Natural killer cell (primary cell): ENCODE measurements at regions not wholly inside any gene's neighbourhood (a gene's known extent, or its start where the extent isn't known, plus 50 kb on each side); places are given as distances from the start of the nearest gene placed in this dataset.
"Not testable (repeated sequence)": the region's sequence is repeated elsewhere in the genome, so short reads cannot be mapped to it uniquely, and the experiment has no call there.

Source experiments
- ATAC-seq, 3 donors: fragments of 150-1000 bp in 2 of 3; fragments of 200-7000 bp in 1 of 3; cut with Tn5 transposase; 1 replicate in 1 of 3; 2 replicates in 2 of 3; pipeline ENCODE4 v1.10.0; 2021; ENCODE audit warnings: mild to moderate bottlenecking in 2 of 3, moderate library complexity in 2 of 3
- DNase-seq, 2 donors: peaks; one replicate each; pipeline versions ENCODE4 v3.0.0 to v3.0.0-alpha.2; 2013 to 2021; ENCODE audit warnings: mixed read lengths in 1 of 2
- H3K27ac ChIP-seq: one replicate; pipeline ENCODE4 v1.5.1; 2013; ENCODE audit warnings: mild to moderate bottlenecking, low read length
- H3K27me3 ChIP-seq: one replicate; pipeline ENCODE4 v1.6.1; 2013; ENCODE audit warnings: low read length; ENCODE audit not compliant: control insufficient read depth, insufficient read depth
- H3K36me3 ChIP-seq: one replicate; pipeline ENCODE4 v1.6.1; 2013; ENCODE audit warnings: low read length; ENCODE audit not compliant: control insufficient read depth, insufficient read depth
- H3K4me1 ChIP-seq: one replicate; pipeline ENCODE4 v1.6.1; 2013; ENCODE audit warnings: low read length; ENCODE audit not compliant: control insufficient read depth, insufficient read depth
- H3K4me3 ChIP-seq: one replicate; pipeline ENCODE4 v1.5.1; 2013; ENCODE audit warnings: low read length
- H3K9me3 ChIP-seq: one replicate; pipeline ENCODE4 v1.6.1; 2013; ENCODE audit warnings: low read length; ENCODE audit not compliant: control insufficient read depth, insufficient read depth
- H3K27ac Mint-ChIP-seq, 2 donors: one replicate each; pipeline ENCODE4 v1.8.0; 2022; ENCODE audit warnings: mild to moderate bottlenecking in 2 of 2, mixed read lengths in 2 of 2, moderate library complexity in 1 of 2
- H3K27me3 Mint-ChIP-seq, 2 donors: one replicate each; pipeline ENCODE4 v1.8.0; 2022; ENCODE audit warnings: low read depth in 2 of 2, mixed read lengths in 2 of 2
- H3K36me3 Mint-ChIP-seq: one replicate; pipeline ENCODE4 v1.8.0; 2022; ENCODE audit warnings: mixed read lengths
- H3K4me1 Mint-ChIP-seq, 2 donors: one replicate each; pipeline ENCODE4 v1.8.0; 2022; ENCODE audit warnings: mixed read lengths in 2 of 2
- H3K4me3 Mint-ChIP-seq: one replicate; pipeline ENCODE4 v1.8.0; 2022; ENCODE audit warnings: mild to moderate bottlenecking, moderate library complexity, mixed read lengths
- H3K9me3 Mint-ChIP-seq, 2 donors: one replicate each; pipeline ENCODE4 v1.8.0; 2022; ENCODE audit warnings: mixed read lengths in 2 of 2
- WGBS: methylation state at CpG from one replicate; pipeline ENCODE4 v1.1.7; 2013; ENCODE audit warnings: missing lambda C conversion rate; ENCODE audit not compliant: insufficient coverage; 5-methylcytosine and 5-hydroxymethylcytosine counted together
- intact Hi-C: fragments of 100-400 bp; cut with micrococcal nuclease; formaldehyde crosslinking; loops from one replicate; pipeline ENCODE4 v1.14.2; 2022
- TF ChIP-seq, protein P1 (sequence below): fragments of 200-600 bp; IDR thresholded peaks from one replicate; pipeline ENCODE4 v1.8.0; 2022; ENCODE audit warnings: antibody characterized with exemption

DNA sequence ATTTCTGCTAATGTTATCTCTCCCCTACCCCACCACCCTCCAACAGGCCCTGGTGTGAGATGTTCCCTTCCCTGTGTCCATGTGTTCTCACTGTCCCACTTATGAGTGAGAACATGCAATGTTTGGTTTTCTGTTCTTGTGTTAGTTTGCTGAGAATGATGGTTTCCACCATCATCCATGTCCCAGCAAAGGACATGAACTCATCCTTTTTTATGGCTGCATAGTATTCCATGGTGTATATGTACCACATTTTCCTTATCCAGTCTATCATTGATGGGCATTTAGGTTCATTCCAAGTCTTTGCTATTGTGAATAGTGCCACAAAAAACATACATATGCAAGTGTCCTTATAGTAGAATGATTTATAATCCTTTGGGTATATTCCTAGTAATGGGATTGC lies 104.5 kb downstream of the ZNF33B start:
- H3K9me3 ChIP-seq = peaks cover 21% of the 10 kb centered on the region
- H3K4me3 Mint-ChIP-seq = not testable (repeated sequence)

DNA sequence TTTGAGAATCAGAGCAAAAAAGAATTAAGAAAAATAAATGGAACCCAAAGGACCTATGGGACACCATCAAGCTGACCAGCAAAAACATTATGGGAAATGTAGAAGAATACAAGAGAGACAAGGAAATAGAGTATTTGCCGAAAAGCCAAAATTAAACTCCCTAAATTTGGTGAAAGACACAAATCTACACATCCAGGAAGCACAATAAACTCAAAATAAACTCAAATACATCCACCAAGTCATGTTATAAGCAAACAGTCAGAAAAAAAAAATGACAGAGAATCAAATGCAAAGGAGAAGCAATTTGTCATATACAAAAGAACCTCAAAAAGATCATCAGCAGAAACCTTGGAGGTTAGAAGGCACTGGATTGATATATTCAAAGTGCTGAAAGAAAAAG lies 105.4 kb downstream of the ZNF33B start:
- Mint-ChIP-seq H3K36me3 (peaks cover 62% of the 10 kb centered on the region), H3K4me3 (no peak overlapping the region)

More for the DNA sequence above, 104.5 kb downstream of the ZNF33B start:
- intact Hi-C loops, H3K4me1 Mint-ChIP-seq, H3K27me3 ChIP-seq, H3K27ac Mint-ChIP-seq, H3K4me3 ChIP-seq, H3K4me1 ChIP-seq, H3K27ac ChIP-seq, ATAC-seq, DNase-seq, H3K27me3 Mint-ChIP-seq, H3K36me3 ChIP-seq: not testable (repeated sequence)
- H3K9me3 Mint-ChIP-seq = peaks cover 26 to 45% of the 10 kb centered on the region in 2 donors
- peaks cover 70% of the 10 kb centered on the region for H3K36me3 Mint-ChIP-seq

DNA sequence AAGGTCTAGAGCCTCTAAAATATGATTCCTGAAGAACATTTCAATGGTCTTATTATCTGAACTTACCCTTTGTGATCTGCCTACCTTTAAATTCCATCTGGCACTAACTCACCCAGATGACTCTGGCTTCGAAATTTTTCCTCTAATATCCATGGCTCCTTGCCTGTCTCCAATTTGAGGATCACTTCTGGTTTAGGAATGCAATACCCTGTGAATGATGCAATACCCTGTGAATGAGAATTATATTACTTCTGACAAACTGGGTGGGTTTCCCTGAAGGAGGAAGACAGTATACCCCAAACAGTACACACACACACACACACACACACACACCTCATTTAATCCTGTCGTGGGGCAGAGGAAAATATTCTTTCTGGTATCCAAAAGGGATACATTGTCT lies 115.3 kb downstream of the ZNF33B start:
- ATAC-seq = no peak
- H3K27ac ChIP-seq = no peak overlapping the region
- DNase-seq = no peak
- Mint-ChIP-seq H3K4me1 (no peaks in the 10 kb centered on the region), H3K36me3 (peaks cover 73% of the 10 kb centered on the region), H3K4me3 (no peak overlapping the region), H3K27ac (no peak overlapping the region), H3K9me3 (peaks cover 15 to 32% of the 10 kb centered on the region in 2 donors), H3K27me3 (no peaks in the 10 kb centered on the region)
- no peaks in the 10 kb centered on the region for H3K27me3 ChIP-seq
- TF ChIP-seq, protein P1, sequence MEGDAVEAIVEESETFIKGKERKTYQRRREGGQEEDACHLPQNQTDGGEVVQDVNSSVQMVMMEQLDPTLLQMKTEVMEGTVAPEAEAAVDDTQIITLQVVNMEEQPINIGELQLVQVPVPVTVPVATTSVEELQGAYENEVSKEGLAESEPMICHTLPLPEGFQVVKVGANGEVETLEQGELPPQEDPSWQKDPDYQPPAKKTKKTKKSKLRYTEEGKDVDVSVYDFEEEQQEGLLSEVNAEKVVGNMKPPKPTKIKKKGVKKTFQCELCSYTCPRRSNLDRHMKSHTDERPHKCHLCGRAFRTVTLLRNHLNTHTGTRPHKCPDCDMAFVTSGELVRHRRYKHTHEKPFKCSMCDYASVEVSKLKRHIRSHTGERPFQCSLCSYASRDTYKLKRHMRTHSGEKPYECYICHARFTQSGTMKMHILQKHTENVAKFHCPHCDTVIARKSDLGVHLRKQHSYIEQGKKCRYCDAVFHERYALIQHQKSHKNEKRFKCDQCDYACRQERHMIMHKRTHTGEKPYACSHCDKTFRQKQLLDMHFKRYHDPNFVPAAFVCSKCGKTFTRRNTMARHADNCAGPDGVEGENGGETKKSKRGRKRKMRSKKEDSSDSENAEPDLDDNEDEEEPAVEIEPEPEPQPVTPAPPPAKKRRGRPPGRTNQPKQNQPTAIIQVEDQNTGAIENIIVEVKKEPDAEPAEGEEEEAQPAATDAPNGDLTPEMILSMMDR = no peak
- no peaks in the 10 kb centered on the region for H3K4me1 ChIP-seq
- intact Hi-C loops = no loop called here
- 90% methylated on average over 2 of the region's 2 CpGs for WGBS
- H3K9me3 ChIP-seq = peaks cover 45% of the 10 kb centered on the region
- no peak overlapping the region for H3K4me3 ChIP-seq
- peaks cover 31% of the 10 kb centered on the region for H3K36me3 ChIP-seq

More for the DNA sequence above, 105.4 kb downstream of the ZNF33B start:
- Histone ChIP-seq H3K9me3 (peaks cover 18% of the 10 kb centered on the region), H3K4me3 (no peak overlapping the region), H3K4me1 (no peaks in the 10 kb centered on the region), H3K27me3 (no peaks in the 10 kb centered on the region), H3K27ac (no peak overlapping the region), H3K36me3 (no peaks in the 10 kb centered on the region)
- 100% methylated on average over 1 of the region's 1 CpG for WGBS
- DNase-seq (no peak), ATAC-seq (no peak)
- Mint-ChIP-seq H3K9me3 (peaks cover 21 to 41% of the 10 kb centered on the region in 2 donors), H3K4me1 (no peaks in the 10 kb centered on the region), H3K27ac (no peak overlapping the region), H3K27me3 (no peaks in the 10 kb centered on the region)
- TF ChIP-seq, protein P1 = no peak
- intact Hi-C loops = no loop called here

DNA sequence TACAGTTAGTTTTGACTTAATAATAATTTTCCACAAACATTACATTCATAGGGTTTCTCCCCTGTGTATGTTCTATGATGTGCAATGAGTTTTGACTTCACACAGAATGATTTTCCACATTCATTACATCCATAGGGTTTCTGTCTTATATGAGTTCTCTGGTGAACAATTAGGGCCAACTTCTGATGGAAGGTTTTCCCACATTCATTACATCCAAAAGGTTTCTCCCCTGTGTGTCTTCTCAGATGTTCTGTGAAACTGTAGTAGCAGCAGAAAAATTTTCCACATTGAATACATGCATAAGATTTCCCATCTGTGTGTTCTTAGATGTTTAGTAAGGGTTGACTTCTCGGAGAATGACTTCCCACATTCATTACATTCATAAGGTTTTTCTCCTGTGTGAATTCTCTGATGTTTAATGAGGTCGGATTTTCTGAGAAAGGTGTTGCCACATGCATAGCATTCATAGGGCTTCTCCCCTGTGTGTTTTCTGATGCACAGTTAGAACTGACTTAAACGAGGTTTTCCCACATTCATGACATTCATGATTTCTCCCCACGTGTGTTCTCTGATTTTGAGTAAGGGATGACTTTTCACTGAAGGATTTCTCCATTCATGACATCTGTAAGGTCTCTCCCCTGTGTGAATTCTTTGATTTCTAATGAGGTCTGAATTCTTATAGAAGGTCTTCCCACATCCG lies 118.5 kb downstream of the ZNF33B start:
- DNase-seq = no peak
- H3K36me3 Mint-ChIP-seq = peaks cover 80% of the 10 kb centered on the region
- no peaks in the 10 kb centered on the region for H3K4me1 Mint-ChIP-seq
- WGBS = 100% methylated on average over 2 of the region's 5 CpGs
- peaks cover 16 to 43% of the 10 kb centered on the region in 2 donors for H3K9me3 Mint-ChIP-seq
- Histone ChIP-seq H3K4me3 (no peak overlapping the region), H3K27me3 (no peaks in the 10 kb centered on the region), H3K4me1 (no peaks in the 10 kb centered on the region), H3K27ac (no peak overlapping the region), H3K36me3 (peaks cover 31% of the 10 kb centered on the region), H3K9me3 (peaks cover 64% of the 10 kb centered on the region)
- intact Hi-C loops = no loop called here
- TF ChIP-seq, protein P1 = no peak
- peak overlapping the region; percentile 10 for H3K4me3 Mint-ChIP-seq
- H3K27me3 Mint-ChIP-seq = no peaks in the 10 kb centered on the region
- H3K27ac Mint-ChIP-seq = no peak overlapping the region
- ATAC-seq = no peak
